Kidney glomerular epithelial cell (primary cell): ENCODE measurements at regions not wholly inside any gene's neighbourhood (a gene's known extent, or its start where the extent isn't known, plus 50 kb on each side); places are given as distances from the start of the nearest gene placed in this dataset.

Experiments
- DNase-seq: peaks from one replicate; lab custom pipeline; 2025; lab: John Stamatoyannopoulos, UW

DNA sequence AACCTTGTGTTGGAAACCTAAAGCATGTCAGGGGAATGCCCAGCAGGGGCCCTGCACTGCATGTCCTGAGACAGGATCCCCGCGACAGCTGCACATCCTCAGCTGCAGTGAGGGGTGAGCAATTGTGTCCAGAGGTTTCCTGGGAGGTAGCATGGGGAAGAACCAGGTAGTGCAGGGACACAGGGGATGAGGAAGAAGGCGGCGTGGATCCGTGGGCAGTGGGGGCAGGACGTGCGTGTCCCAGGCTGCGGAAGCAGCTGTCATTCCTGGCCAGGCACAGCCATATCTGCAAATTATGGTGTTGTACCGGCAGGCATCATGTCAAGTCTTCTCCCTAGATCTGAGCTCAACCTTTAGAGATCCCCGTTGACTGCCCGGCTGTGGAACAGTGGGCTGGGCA is 238.2 kb upstream of the MYT1L start:
- no peak for DNase-seq

DNA sequence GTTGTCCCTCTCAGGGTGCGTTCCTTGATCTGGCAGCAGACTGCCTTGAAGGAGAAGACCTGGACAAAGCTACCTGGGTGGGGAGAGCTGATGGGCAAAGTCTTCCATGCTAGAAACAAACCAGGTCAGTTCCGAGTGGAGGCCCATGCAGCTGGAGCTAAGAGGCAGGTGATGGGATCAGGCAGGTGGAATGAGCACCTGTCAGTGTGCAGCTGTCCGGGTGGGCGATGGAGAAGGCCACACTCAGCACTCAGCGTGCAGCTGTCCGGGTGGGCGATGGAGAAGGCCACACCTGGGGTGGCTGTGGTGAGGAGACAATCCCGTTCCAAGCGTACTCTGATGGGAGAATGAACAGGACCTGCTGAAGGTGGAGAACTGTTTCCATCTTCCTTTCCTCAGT is 237.3 kb upstream of the MYT1L start:
- no peak for DNase-seq

DNA sequence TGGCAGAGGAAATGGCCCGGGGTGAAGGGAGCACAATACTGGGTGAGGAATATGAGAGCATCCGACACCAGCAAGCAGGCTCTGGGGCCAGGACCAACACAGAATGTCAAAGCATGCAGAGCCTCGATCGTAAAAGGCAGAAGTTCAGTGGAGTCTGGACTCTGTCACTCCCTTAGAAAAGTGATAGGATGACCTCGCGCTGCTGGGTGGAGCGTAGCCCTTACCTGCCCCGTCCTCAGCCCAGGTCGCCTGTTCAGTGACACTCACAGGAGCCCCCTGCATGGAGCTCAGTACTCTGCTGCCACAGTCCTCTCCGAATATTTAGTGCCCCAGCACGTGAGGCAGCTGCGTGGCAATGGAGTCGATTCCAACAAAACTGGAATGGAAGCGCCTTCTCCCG is 236.7 kb upstream of the MYT1L start:
- no peak for DNase-seq

GRCh38 chr2:2566396-2567323 is 235.6 kb upstream of the MYT1L start:
- DNase-seq: no peak

- no peak for DNase-seq
Measured at GRCh38 chr2:2565671-2566070, 234.6 kb upstream of the MYT1L start.

DNA sequence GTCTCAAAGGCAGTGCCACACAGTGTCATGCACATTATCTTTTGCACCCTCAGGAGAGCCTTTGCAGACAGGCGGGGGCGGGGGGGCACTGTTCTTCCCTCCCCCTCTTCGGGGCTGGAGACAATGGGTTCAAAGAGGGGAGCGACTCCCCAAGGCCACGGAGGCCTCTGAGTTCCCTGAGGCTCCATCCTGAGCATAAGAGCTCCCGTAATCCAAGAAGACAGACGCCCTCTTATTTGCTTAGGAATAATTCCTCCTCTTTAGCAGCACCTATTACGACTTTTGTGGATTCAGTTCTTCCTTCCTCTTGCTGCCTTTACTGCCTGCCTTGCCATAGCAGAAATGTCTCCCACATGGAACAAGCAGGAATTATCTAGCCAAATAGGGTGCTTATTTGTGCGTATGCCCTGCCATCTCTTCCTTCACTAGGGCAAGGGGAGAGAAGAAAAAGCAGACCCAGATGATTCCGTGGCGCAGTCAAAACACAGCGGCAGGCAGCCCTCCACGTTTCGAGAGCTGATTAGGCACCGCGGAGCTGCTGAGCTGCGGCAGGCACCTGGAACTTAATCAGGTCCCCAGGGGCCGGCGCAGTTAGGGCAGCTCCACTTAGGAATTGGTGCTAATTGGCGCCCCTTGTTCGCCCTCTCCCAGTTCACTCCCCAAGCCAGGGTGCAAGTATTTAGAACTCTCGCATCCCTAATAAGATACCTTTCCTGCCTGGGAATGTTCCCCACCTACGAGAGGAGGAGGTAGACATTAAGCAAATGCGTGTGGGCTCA is 233.4 kb upstream of the MYT1L start:
- no peak for DNase-seq

DNA sequence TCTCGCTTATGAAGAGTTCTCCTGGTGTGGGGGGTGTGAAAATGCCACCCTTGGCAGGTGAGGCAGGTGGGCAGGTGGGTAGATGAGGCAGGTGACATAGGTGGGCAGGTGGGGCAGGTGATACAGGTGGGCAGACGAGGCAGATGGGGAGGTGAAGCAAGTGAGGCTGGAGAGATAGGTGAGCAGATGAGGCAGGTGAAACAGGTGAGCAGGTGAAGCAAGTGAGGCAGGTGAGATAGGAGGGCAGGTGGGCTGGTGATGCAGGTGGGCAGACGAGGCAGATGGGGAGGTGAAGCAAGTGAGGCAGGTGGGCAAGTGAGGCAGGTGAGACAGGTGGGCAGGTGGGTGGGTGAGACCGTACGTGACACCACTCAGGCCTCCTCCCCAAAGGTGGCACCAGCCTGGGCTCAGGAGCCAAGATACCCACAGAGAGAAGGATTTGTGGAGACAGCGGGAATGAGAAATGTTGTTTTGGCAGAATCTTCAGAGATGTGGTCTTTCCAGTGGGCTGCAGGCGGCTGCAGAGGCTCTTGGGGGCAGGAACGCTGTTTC is 232.3 kb upstream of the MYT1L start:
- no peak for DNase-seq

- no peak for DNase-seq
Measured at GRCh38 chr2:2562867-2563266, 231.8 kb upstream of the MYT1L start.

DNA sequence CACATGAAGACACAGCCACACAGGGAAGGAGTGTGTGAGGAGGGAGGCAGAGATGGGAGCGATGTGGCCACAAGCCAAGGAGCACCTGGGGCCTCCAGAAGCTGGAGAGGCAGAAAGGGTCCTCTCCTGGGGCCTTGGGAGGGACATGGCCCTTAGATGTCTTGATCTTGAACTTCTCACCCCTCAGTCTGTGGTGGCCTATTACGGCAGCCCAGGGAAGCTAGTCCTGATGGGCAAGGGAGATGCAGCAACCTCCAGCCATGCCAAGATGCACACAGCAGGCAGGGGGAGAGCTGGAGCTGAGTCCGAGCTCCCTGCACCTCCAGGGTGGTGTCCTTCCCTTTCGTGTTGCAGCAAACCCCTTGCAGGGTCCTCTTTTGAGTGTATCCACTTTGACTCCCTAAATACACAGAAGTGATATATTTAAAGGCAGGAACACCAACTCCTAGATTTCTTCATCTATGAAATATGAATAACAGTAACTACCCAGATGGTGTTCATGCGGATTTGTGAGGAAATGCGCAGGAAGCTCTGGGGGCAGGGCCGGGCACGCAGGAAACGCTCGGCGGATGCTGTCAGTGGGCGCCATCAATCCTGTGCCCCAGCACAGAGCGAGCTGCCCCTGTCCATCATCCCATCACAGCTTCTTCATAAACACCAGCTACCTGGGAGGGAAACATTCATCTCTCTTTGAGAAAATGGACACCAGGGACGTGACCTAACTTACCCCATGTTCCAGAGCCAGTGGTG is 230.4 kb upstream of the MYT1L start:
- no peak for DNase-seq

DNA sequence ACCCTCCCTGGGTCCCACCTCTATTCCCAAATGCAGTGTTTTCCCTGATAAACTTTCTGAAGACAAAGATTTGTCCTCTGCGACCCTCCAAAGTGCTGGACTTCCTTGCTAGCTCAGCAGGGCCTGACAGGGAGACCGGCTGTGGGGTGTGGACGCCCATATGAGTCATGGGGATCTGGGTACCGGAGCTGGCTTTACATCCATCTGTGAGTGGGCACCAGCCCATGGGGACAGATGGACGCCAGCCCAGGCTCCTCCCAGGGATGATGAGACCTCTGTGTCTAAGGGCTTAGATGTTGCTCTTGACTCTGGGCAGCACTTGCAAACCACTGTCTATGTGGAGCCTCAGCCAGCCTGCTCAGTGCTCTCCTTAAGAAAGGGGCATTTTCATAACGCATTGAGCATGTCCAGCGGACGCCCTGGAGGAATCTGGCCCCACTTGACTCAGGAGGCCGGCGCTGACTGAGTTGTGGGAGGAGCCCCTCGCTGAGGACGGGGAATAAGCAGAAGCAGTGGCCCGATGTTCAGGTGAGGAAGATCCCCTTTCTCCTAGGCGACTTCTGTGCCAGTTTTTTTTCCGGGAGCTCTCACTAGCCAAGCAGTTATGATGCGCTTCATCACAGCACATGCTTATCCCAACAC is 229.4 kb upstream of the MYT1L start:
- no peak for DNase-seq

DNA sequence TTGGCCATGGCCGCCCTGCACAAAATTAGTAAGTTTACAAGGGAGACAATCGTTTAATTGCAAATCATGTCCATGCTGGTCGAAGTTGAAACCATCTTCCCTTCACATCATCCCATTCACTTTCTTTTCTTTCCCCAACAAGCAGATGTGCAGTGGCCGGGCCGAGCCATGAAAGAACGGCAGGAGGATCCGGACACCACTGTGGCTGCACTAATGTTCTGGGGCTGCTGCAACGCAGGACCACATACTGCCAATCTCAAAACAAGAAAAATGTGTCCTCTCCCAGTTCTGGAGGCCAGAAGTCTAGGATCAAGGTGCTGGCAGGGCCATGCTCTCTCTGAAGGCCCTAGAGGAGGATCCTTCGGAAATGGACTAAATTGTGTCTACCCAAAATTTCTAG is 227.4 kb upstream of the MYT1L start:
- DNase-seq: no peak

DNA sequence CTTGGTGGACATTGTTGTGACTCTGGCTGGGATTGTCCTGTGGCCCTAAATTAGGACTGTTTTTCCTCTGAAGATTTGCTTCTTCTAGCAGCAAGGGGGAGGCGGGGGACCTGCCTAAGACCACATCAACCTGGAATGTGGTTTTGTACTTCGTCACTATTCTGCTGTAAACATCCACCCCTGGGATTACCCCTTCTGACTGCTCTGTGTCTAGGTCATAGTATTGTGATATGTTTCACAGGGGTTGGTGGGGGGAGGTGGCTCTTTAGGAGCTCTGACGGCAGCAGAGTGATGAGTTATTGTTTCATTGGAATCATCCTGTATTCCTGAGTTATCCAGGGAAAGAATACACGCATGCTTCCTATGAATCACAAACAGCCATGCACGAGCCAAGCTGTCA is 226.4 kb upstream of the MYT1L start:
- no peak for DNase-seq

- DNase-seq: no peak
Measured at GRCh38 chr2:2550856-2551255, 219.8 kb upstream of the MYT1L start.

DNA sequence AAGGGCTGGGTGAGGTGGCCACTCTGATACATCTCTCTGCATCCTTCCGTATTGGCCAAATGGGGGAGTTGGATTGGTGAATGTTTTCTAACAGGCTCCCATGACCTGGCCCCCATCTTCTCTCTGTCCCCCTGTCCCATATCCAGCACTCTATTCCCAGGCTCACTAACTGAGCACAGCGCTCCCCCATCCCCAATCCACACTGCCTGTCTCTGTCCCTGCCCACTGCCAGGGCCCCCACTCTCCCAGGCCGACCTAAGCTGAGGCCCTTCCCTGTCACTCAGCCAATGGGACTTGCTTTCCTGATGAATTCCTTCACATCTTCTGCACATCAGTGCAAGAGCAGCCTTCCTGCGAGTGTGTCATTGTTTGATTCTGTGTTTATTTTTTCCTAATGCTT is 216.8 kb upstream of the MYT1L start:
- DNase-seq: no peak

- DNase-seq: no peak
Measured at GRCh38 chr2:2547451-2547850, 216.4 kb upstream of the MYT1L start.

DNA sequence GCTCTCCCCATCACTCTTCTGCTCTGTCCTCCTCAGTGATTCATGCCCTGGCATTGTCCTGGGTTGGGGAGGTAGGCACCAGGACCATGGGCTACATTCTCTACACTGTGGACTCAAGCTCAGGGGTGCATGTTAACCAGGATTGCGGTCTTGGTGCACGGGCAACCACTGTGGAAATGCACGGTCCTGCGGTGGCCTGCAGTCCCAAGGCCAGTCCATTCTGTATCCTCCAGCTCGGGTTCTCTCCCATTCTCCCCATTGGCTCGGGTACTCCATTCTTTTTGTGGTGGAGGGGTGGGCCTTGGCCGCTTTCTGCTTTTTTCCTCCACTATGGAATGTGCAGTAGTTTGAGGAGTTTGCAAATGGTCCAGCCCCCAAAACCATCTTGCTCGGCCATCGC is 215.0 kb upstream of the MYT1L start:
- DNase-seq: no peak

DNA sequence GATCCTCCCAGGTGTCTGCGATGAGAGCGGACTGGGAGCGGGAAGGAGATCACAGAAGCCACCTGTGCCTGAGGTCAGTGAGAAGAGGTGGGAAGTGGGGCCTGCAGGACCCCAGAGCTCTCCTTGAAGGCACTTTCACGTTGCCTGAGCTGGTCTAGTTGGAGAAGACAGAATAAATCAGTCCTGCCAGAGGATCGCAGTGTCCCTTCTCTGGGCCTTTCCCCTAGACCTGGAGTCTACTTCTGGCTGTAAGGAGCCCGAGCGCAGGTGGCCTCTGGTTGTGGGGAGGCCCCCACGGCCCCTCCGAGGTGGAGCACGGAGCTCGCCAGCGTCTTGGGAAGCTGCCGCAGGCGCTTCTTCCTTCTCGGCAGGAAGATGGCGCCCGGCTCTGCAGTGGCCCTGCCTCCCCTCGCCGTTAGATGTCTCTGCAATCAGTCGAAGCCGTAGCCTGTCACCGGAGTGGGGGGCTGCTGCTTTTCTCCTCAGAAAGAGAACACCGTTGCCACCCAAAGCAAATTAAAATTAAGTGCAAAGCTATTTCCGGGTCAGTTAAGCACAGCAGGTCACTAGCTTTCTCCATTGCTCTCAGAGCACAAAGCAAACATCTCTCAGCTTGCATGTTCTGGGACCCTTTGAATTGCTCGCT is 212.0 kb upstream of the MYT1L start:
- no peak for DNase-seq

DNA sequence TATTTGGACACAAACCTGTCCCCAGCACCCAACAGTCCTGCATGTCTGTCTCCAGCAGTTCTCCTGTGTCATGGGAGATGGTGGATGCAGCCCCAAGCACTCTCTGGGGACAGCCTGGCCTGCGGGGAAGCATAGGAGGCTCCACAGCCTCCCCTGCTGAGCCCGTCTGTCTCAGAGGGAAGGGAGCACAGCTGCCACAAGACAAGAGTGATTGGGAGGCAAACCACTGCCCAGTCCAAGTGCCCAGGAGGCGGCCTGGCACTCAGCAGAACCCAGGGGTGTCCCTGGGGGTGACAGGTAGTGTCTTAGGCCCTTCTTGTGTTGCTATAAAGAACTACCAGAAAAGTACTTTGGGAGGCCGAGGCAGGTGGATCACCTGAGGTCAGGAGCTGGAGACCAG is 211.2 kb upstream of the MYT1L start:
- DNase-seq: no peak

GRCh38 chr2:2540406-2540805 is 209.3 kb upstream of the MYT1L start:
- no peak for DNase-seq

DNA sequence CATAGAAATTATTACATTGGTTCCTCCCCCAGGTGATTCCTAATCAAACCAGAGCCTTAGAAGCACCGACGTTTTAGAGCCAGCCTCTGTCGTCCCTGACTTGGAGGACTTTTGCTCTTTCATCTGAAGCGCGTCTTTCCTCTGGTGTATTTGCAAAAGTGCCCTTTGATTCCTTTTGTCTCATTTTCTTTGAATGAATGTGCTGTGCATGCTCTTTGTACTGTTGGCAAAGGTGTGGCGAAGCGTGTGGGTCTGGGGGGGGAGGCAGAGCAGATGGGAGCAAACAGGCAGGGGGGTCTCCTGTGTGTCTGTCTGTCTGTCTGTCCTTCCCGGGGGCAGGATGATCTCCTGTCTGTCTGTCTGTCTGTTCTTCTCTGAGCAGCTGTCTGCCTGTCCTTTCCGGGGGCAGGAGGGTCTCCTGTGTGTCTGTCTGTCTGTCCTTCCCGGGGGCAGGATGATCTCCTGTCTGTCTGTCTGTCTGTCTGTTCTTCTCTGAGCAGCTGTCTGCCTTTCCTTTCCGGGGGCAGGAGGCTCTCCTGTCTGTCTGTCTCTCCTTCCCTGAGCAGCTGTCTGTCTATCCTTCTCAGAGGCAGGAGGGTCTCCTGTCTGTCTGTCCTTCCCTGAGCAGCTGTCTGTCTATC is 205.5 kb upstream of the MYT1L start:
- DNase-seq: no peak

- DNase-seq: no peak
Measured at GRCh38 chr2:2530334-2530733, 199.3 kb upstream of the MYT1L start.
